Peyer's patch (tissue), 4 donors: ENCODE measurements at regions not wholly inside any gene's neighbourhood (a gene's known extent, or its start where the extent isn't known, plus 50 kb on each side); places are given as distances from the start of the nearest gene placed in this dataset.
A peak's percentile ranks its signal among the peaks of the same experiment; 100 is the strongest.
"Not testable (repeated sequence)": the region's sequence is repeated elsewhere in the genome, so short reads cannot be mapped to it uniquely, and the experiment has no call there.

Source experiments
- DNase-seq, 3 donors: peaks; one replicate each; pipeline ENCODE4 v3.0.0-alpha.2; 2017 to 2019
- H3K27ac ChIP-seq, 4 donors: fragments of 200-600 bp; sonication (generic); one replicate each; pipeline ENCODE4 v1.5.1; 2016 to 2019
- H3K27me3 ChIP-seq, 2 donors: fragments of 200-600 bp; sonication (generic); one replicate each; pipeline ENCODE4 v1.5.1; 2019
- H3K36me3 ChIP-seq, 3 donors: fragments of 200-600 bp; sonication (generic); one replicate each; pipeline ENCODE4 v1.5.1; 2016 to 2019
- H3K4me1 ChIP-seq, 4 donors: fragments of 200-600 bp; sonication (generic); one replicate each; pipeline ENCODE4 v1.5.1; 2016 to 2019
- H3K4me3 ChIP-seq, 4 donors: fragments of 200-600 bp; sonication (generic); 1 replicate in 3 of 4; 2 replicates in 1 of 4; pipeline ENCODE4 v1.5.1; 2016 to 2019; ENCODE audit warnings: mild to moderate bottlenecking in 1 of 4
- H3K9me3 ChIP-seq, 4 donors: fragments of 200-600 bp; sonication (generic); one replicate each; pipeline ENCODE4 v1.5.1; 2016 to 2019; ENCODE audit warnings: mild to moderate bottlenecking in 1 of 4
- POLR2A ChIP-seq, 2 donors: fragments of 450-650 bp; IDR thresholded peaks; one replicate each; pipeline ENCODE4 v1.5.1; 2017; ENCODE audit warnings: antibody characterized with exemption in 2 of 2, mild to moderate bottlenecking in 2 of 2, moderate library complexity in 2 of 2
- TF ChIP-seq, protein P1 (sequence below), 6 experiments: fragments of 450-650 bp in 4 of 6; fragments of 200-600 bp in 2 of 6; sonication (generic) in 1 of 6; IDR thresholded peaks; one replicate each; pipeline ENCODE4 v1.5.1; 2017 to 2019; ENCODE audit warnings: antibody characterized with exemption in 6 of 6, mild to moderate bottlenecking in 3 of 6, moderate library complexity in 1 of 6

DNA sequence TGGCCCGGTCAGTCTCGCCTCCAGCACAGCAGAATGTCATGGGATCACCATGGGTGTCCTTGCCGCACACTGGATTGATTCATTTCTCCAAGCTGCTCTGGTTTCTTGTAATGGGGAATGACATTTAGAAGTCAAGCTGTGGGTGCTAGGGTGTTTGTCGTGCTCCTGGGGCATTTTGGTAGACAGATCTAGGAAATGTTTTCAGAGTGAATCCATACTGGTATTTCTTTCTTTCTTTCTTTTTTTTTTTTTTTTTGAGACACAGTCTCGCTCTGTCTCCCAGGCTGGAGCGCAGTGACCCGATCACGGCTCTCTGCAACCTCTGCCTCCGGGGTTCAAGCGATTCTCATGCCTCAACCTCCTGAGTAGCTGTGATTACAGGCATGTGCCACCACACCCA, 100.0 kb upstream of the PZP start:
- not testable (repeated sequence) for H3K4me1 ChIP-seq, H3K4me3 ChIP-seq, H3K27ac ChIP-seq, H3K36me3 ChIP-seq, H3K9me3 ChIP-seq, H3K27me3 ChIP-seq, DNase-seq

DNA sequence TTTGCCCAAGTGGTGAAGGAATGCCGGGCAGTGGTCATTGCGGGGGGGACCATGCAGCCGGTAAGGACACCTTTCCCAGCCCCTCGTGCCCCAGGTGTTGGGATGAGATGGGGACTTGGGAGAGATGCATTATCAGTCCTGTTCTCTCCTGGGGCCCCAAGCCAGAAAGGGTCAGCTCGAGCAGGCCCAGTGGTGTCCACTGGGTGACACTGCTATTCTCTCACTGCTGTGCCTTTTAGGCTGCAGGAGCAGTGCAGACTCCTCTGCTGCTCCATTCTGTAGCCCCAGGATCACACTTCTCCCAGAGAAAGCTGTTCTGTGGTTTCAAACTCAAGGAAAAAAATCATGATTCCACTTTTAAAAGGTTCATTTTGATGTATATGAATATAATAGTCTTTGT, 99.1 kb upstream of the PZP start:
- H3K27me3 ChIP-seq, H3K4me1 ChIP-seq, H3K27ac ChIP-seq, H3K4me3 ChIP-seq, H3K9me3 ChIP-seq, H3K36me3 ChIP-seq, DNase-seq: not testable (repeated sequence)

DNA sequence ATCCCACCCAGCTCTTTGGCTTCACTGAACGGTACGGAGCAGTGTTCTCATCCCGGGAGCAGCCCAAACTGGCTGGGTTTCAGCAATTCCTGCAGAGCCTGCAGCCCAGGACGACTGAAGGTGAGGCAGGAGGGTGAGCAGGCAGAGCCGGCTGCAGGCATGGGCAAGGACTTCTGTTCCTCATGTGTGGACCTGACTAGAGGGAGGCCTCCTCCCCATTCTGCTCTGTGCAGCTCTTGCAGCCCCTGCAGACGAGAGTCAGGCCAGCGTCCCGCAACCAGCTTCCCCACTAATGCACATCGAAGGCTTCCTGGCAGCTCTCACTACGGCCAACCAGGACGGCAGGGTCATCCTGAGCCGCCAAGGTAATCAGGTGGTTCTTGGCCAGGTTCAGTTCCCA, 97.8 kb upstream of the PZP start:
- not testable (repeated sequence) for H3K27ac ChIP-seq, H3K27me3 ChIP-seq, H3K36me3 ChIP-seq, H3K4me3 ChIP-seq, H3K4me1 ChIP-seq, H3K9me3 ChIP-seq, DNase-seq

DNA sequence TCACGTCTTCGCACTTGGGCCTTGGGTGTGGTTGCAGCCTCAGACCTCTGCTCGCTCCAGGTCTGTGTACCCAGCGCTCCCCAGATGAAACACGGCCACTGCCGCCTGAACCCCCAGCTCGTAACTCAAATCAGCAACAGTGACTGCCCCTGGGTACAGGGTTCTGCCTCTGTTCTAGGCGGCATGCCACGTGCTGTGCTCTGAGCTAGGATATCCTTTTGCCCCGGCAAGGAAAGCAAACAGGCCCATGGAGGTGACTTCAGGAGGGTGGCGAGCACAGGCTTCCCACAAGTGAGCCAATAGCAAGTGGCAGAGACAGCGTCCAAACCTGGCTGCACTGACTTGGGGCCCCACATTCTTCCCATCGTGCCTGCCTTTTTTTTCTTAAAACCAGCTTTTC, 96.3 kb upstream of the PZP start:
- not testable (repeated sequence) for H3K27ac ChIP-seq, H3K4me3 ChIP-seq, H3K27me3 ChIP-seq, H3K4me1 ChIP-seq, H3K9me3 ChIP-seq, H3K36me3 ChIP-seq, DNase-seq

DNA sequence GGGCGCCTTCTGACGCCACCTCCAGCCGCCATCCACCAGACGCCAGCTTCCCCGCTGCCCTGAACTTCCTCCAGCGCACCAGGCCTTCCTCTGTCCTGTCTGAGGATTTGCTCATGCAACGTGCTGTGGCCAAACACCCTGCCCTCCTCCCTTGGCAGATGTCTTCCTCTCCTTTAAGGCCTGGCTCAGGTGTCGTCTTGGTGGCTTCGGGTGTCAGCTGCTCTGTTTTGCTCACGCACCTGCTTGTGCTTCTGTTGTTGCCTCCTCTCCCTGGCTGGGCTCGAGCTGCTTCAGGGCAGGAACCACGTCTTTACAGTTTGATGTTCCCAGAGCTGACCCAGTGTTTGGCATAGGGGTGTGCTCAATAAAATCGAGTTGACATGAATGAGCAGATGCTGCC, 87.7 kb upstream of the PZP start:
- H3K27me3 ChIP-seq, H3K36me3 ChIP-seq, DNase-seq, H3K27ac ChIP-seq, H3K4me1 ChIP-seq, H3K9me3 ChIP-seq, H3K4me3 ChIP-seq: not testable (repeated sequence)

DNA sequence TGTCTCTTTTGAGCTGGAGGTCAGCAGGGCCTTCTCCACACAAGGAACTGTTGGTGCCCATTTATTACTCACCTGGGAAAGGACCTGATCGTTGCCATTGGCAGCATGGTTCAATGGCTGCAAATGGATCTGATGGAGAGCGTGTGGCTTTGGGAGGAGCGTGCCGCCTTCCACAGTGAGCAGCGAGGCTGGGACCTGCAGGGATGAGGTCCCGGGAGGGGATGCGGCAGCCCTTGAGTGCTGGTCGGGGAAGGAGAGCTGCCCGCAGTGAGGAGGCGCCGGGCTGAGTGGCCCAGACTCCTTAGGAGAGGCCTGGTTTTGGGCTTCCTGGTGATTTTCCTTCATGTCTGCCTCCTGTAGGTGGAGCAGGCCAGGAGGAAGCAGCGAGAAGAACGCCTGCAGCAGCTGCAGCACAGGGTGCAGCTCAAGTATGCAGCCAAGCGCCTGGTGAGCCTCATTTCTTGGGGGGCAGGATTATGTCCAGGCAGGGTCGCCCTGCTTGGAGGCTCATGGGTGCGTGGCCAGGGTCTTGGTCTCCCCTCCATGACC, 86.0 kb upstream of the PZP start:
- not testable (repeated sequence) for H3K27me3 ChIP-seq, H3K4me3 ChIP-seq, H3K36me3 ChIP-seq, DNase-seq, H3K4me1 ChIP-seq, H3K9me3 ChIP-seq, H3K27ac ChIP-seq

DNA sequence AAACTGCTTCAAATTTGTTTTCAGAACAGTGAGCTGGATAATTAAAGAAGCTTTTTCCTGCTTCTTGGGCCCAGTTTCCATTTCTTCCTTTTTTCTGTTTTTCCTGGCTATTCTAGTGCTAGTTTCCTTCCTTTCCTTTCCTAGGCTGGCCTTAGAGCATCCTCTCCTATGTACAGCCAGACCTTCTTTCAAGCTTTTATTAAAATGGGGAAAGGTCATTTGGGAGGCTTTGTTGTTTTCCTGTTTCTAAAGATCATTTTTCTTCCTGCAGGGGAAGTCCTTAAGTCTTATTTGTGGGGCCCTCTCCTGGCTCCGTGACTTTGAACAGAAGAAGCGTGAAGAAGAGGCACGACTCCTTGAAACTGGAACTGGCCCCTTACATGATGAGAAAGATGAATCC, 85.2 kb upstream of the PZP start:
- not testable (repeated sequence) for H3K27me3 ChIP-seq, H3K36me3 ChIP-seq, H3K27ac ChIP-seq, DNase-seq, H3K4me1 ChIP-seq, H3K9me3 ChIP-seq, H3K4me3 ChIP-seq

DNA sequence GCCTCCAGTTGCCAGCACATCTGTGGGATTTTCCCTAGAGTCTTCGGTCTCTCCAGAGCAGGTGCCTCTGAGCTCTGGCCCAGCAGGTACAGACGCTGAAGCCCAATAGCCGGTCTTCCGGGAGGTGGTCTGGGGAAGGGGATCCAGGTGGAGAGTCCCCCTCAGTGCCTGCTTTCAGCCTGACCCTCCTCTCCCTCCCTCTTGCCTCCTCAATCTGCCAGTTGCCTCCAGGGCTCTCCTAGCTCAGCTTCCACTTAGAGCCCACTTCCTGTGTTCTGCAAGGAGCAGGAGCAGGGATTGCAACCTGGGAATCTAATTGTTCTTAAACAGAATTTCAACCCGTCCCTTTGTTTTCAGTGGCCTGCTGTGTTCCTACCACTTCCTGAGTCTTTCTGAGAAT, 81.8 kb upstream of the PZP start:
- H3K27me3 ChIP-seq, H3K9me3 ChIP-seq, H3K4me1 ChIP-seq, DNase-seq, H3K27ac ChIP-seq, H3K36me3 ChIP-seq, H3K4me3 ChIP-seq: not testable (repeated sequence)

DNA sequence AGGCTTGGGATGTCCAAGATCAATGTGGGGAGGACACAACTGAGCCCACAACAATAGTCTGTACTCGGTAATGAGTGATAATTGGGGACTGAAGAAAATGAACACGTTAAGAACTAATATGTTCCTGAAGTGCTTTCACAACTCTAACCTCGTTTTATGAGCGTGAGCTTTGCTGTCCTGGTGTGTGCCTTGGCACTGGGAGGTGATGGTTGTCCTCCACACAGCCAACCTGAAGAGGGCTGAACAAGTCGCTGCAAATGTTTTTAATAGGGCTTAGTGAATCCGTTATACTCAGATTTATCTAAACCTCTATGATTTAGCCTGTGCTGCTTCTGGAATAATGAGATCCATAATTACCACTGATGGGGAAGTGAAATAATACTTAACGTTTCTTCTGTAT, 76.5 kb upstream of the PZP start:
- Histone ChIP-seq H3K4me3 (peak overlapping the region in 1 of 4 donors; percentile 46), H3K27ac (peak overlapping the region in 1 of 4 donors; percentile 66)
- not testable (repeated sequence) for H3K4me1 ChIP-seq, H3K36me3 ChIP-seq, DNase-seq, H3K27me3 ChIP-seq, H3K9me3 ChIP-seq

DNA sequence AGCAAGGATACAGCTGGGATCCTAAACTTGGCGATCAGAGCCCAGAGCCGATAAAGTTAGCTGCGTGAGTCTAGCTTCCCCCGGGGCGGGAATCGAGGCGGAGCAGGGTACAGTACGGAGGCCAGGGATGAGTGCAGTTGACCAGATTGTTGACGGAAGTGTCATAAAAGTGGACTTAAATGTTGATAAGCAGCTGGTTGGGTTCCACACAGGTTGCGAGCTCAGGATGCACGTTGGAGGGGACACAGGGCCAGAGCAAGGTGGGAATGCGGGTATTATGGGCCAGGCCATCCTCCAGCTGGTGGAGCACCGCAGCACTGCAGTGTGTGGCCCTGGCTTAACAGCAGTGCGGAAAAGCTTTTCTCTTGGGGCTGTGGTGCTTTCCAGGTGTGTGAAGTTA, 76.0 kb upstream of the PZP start:
- H3K27ac ChIP-seq = peak overlapping the region; percentile 36 to 66 (median 54)
- H3K27me3 ChIP-seq, H3K4me1 ChIP-seq, H3K36me3 ChIP-seq, H3K9me3 ChIP-seq: not testable (repeated sequence)
- H3K4me3 ChIP-seq = peak overlapping the region; percentile 17 to 58 (median 35)
- DNase-seq = peak in 1 of 3 donors; percentile 52

DNA sequence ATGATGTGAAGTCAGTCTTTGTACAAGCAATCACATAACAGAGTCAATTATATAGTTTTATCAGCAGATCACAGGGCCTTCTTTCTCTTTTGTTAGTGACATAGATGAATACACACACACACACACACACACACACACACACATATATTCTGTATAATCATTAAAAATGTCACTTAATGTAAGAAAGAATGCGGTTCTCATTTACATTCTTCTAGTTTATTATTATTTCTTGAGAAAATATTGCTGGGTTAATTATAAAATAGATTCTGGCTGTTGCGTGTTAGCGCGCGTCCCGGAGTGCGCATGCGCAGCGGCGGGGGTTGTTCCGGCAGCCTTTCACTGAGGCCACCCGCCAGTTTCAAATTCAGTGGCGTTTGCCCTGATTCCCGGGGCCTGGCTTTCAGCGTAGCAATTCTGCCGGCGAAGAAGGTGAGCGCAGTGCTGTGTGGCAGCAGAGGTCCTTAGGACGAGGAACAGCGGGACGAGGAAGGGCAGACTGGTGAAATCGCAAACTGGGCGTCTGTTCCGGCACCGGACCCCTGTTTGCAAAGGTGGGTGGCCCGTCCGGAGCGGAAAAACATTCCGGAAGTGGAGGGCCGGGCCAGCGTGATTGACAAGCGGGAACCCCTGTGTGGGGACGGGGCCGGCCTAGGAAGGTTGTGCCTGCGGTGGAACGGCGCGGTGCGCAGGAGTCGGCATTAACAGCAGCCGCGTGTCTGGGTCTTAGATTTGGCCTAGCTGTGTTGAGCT, 75.3 kb upstream of the PZP start:
- H3K36me3 ChIP-seq, H3K4me1 ChIP-seq, H3K27me3 ChIP-seq, H3K9me3 ChIP-seq: not testable (repeated sequence)
- H3K27ac ChIP-seq = peak overlapping the region; percentile 59 to 85 (median 78)
- peak; percentile 74 to 93 (median 81) for DNase-seq
- H3K4me3 ChIP-seq = peak overlapping the region; percentile 32 to 58 (median 48)

DNA sequence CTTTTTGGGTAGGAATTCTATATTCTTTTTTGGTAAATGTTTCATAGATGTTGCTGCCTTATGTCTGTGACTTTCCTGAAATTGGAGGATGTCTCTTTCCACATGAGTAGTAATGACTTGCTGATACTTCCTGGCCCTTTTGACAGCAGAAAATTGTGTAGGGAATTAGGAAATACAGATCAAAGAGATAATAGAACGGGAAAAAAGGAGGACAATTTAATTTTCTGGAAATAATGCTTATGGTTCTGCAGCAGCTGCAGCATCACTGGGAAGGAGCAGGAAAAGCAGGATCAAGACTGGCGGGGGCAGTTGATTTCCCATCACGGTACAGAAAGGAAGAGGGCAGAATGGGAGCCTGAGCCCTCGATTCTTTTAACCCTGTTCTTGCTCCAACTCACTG, 68.8 kb upstream of the PZP start:
- Histone ChIP-seq H3K27ac (no peak overlapping the region), H3K36me3 (no peaks in the 10 kb centered on the region), H3K4me1 (no peaks in the 10 kb centered on the region), H3K4me3 (no peak overlapping the region), H3K9me3 (no peaks in the 10 kb centered on the region), H3K27me3 (no peaks in the 10 kb centered on the region)
- no peak for DNase-seq
- TF ChIP-seq, protein P1, sequence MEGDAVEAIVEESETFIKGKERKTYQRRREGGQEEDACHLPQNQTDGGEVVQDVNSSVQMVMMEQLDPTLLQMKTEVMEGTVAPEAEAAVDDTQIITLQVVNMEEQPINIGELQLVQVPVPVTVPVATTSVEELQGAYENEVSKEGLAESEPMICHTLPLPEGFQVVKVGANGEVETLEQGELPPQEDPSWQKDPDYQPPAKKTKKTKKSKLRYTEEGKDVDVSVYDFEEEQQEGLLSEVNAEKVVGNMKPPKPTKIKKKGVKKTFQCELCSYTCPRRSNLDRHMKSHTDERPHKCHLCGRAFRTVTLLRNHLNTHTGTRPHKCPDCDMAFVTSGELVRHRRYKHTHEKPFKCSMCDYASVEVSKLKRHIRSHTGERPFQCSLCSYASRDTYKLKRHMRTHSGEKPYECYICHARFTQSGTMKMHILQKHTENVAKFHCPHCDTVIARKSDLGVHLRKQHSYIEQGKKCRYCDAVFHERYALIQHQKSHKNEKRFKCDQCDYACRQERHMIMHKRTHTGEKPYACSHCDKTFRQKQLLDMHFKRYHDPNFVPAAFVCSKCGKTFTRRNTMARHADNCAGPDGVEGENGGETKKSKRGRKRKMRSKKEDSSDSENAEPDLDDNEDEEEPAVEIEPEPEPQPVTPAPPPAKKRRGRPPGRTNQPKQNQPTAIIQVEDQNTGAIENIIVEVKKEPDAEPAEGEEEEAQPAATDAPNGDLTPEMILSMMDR (IDR thresholded peaks at IDR 0.05) = no peak
- no peak for TF ChIP-seq POLR2A (IDR thresholded peaks at IDR 0.05)
